LNCaP clone FGC (cell line): ENCODE measurements at regions not wholly inside any gene's neighbourhood (a gene's known extent, or its start where the extent isn't known, plus 50 kb on each side); places are given as distances from the start of the nearest gene placed in this dataset.

Experiments
- DNase-seq: peaks from one replicate; pipeline ENCODE4 v3.0.0-alpha.2; 2011; ENCODE audit warnings: low read depth
- H3K4me3 ChIP-seq: 2 replicates; pipeline ENCODE4 v1.5.1; 2011; ENCODE audit warnings: mild to moderate bottlenecking, low read depth, low read length, control low read depth
- CTCF ChIP-seq: IDR thresholded peaks from 2 replicates; pipeline ENCODE4 v1.5.1; 2012; ENCODE audit warnings: mild to moderate bottlenecking; ENCODE audit not compliant: control insufficient read depth, insufficient read depth; ENCODE audit errors: extremely low read depth

- TF ChIP-seq CTCF = no peak
- DNase-seq = no peak
- no peak overlapping the region for H3K4me3 ChIP-seq
These were observed 86.5 kb upstream of the KAZN start for GRCh38 chr1:14511796-14512585.

DNA sequence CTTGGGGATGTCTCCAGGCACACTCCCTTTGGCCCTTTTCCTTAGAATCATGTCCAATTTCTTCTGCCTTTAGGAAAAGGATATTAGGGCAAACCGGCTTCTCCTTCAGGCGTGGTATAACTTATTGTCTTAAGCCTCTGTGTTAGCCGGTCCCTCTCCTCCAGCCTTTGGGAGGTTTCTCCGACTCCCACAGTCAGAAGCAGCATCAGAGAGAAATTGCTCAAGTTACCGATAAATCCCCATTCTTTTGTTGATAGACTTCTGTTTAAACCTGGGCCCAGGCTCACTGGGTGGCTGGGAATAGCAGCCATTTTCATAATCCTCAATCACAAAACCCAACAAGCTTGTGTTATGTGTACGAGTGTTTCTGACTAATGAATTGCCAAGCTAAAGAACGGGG, 85.4 kb upstream of the KAZN start:
- no peak overlapping the region for H3K4me3 ChIP-seq
- DNase-seq = no peak
- no peak for TF ChIP-seq CTCF

DNA sequence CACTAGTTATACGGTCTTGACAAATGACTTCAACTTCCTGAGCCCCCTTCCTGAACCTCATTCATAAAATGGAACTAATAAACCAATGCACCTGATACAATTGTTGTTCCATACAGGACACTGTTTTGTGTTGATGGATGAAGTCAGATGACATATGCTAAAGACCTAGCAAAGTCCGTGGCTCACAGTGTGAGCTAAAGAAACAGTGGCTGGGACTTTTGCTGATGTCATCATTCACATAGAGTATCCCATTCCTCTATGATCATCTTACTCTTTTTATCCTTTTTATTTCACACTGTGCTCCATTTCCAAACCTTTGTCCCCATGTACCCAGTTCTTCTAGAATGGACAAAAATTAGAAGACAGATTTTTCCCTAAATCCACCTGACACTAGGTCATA, 83.7 kb upstream of the KAZN start:
- no peak overlapping the region for H3K4me3 ChIP-seq
- TF ChIP-seq CTCF = no peak
- DNase-seq = no peak

DNA sequence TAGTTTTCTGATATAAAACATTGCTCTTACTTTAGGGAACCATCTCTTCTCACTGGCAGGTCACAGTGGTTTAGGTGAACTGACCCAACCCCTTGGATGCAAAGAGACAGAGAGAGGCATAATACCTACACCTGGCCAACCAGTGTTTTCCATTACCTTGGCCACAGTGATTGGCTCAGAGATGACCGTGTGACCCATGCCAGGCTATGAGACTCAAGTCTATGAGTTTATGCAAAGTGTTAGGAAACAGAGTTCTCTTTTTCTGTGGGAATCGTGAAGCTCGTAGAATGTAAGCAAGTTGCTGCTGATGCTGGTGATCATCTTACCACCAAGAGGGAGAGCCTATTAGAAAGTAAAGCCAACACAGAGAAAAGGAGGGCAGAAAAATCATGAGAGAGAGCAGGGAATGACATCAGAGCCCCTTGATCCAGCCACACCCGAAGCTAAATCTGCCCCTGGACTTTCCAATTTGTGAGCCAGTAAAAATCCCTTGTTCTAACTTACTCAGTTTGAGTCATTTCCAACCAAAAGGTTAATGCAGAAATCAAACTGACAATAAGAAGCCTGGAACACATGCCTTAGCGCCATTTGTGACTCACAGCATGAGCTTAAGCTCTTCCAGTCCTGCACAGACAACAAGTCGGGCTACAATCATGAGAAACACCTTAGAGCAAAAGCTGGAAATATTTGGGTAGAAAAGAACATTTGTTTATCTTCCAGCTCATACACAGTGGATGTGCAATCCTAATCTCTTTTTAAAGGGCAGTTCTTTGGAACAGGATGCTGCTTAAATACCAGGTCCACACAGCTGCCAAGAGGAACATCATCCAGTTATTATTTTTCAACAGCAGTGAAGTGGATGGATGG, 81.3 kb upstream of the KAZN start:
- no peak for TF ChIP-seq CTCF
- DNase-seq = no peak
- no peak overlapping the region for H3K4me3 ChIP-seq

DNA sequence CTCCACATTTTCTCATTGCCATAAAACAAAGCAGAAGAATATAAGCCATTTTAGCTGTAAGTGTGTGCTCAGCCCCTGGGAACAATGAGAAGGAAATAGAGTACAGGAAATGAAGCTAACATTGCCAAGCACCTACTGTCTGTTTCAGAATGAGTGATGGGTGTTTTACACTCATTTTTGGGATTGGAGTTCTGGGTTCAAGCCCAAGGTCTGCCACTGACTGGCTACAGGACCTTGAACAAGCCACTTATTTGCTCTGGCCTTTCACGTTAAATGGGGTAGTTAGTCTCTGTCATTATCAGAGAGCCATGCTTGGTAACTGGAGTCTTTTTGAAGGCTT, 80.7 kb upstream of the KAZN start:
- no peak for DNase-seq
- H3K4me3 ChIP-seq = no peak overlapping the region
- no peak for TF ChIP-seq CTCF

- no peak overlapping the region for H3K4me3 ChIP-seq
- DNase-seq = no peak
- no peak for TF ChIP-seq CTCF
These were observed 78.5 kb upstream of the KAZN start for GRCh38 chr1:14519976-14520375.
